Endothelial cell (in vitro differentiated cells): ENCODE measurements at regions not wholly inside any gene's neighbourhood (a gene's known extent, or its start where the extent isn't known, plus 50 kb on each side); places are given as distances from the start of the nearest gene placed in this dataset.

Experiments used
- DNase-seq: peaks from one replicate; pipeline ENCODE4 v3.0.0; 2021; ENCODE audit warnings: low spot score
- H3K27ac Mint-ChIP-seq: one replicate; pipeline ENCODE4 v1.8.0; 2021; ENCODE audit warnings: mixed read lengths, inconsistent platforms; ENCODE audit not compliant: unreplicated experiment
- H3K27me3 Mint-ChIP-seq: one replicate; pipeline ENCODE4 v1.8.0; 2021; ENCODE audit warnings: mild to moderate bottlenecking, moderate library complexity, mixed read lengths, inconsistent platforms; ENCODE audit not compliant: unreplicated experiment
- H3K36me3 Mint-ChIP-seq: one replicate; pipeline ENCODE4 v1.8.0; 2021; ENCODE audit warnings: mild to moderate bottlenecking, low read depth, mixed read lengths, inconsistent platforms; ENCODE audit not compliant: unreplicated experiment
- H3K4me1 Mint-ChIP-seq: one replicate; pipeline ENCODE4 v1.8.0; 2021; ENCODE audit warnings: mild to moderate bottlenecking, mixed read lengths, inconsistent platforms; ENCODE audit not compliant: unreplicated experiment
- H3K4me3 Mint-ChIP-seq: one replicate; pipeline ENCODE4 v1.8.0; 2021; ENCODE audit warnings: mild to moderate bottlenecking, mixed read lengths, inconsistent platforms; ENCODE audit not compliant: unreplicated experiment
- H3K9me3 Mint-ChIP-seq: one replicate; pipeline ENCODE4 v1.8.0; 2021; ENCODE audit warnings: mixed read lengths, inconsistent platforms; ENCODE audit not compliant: unreplicated experiment
- CTCF ChIP-seq: fragments of 200-600 bp; sonication (generic); IDR thresholded peaks from one replicate; pipeline ENCODE4 v1.5.0; 2021; ENCODE audit warnings: antibody characterized with exemption; ENCODE audit not compliant: unreplicated experiment

- no peak for TF ChIP-seq CTCF
- Mint-ChIP-seq H3K36me3 (no peaks in the 10 kb centered on the region), H3K27me3 (peaks cover 2% of the 10 kb centered on the region), H3K27ac (no peak overlapping the region), H3K9me3 (no peaks in the 10 kb centered on the region), H3K4me1 (no peaks in the 10 kb centered on the region), H3K4me3 (no peak overlapping the region)
- no peak for DNase-seq
These were observed 1603.2 kb upstream of the PABPC4L start for GRCh38 chr4:135804785-135805184.

- no peak for DNase-seq
These were observed 1575.8 kb upstream of the PABPC4L start for GRCh38 chr4:135777361-135777760.

GRCh38 chr4:135775909-135776308, 1574.3 kb upstream of the PABPC4L start:
- no peaks in the 10 kb centered on the region for H3K36me3 Mint-ChIP-seq
- TF ChIP-seq CTCF = no peak
- H3K27ac Mint-ChIP-seq = no peak overlapping the region
- no peak for DNase-seq
- no peaks in the 10 kb centered on the region for H3K9me3 Mint-ChIP-seq
- peaks cover 2% of the 10 kb centered on the region for H3K27me3 Mint-ChIP-seq
- no peaks in the 10 kb centered on the region for H3K4me1 Mint-ChIP-seq
- no peak overlapping the region for H3K4me3 Mint-ChIP-seq

More at GRCh38 chr4:135777361-135777760, 1575.8 kb upstream of the PABPC4L start:
- no peaks in the 10 kb centered on the region for H3K4me1 Mint-ChIP-seq
- no peak for TF ChIP-seq CTCF
- H3K27me3 Mint-ChIP-seq = peaks cover 2% of the 10 kb centered on the region
- no peak overlapping the region for H3K27ac Mint-ChIP-seq
- no peaks in the 10 kb centered on the region for H3K9me3 Mint-ChIP-seq
- no peaks in the 10 kb centered on the region for H3K36me3 Mint-ChIP-seq
- no peak overlapping the region for H3K4me3 Mint-ChIP-seq

GRCh38 chr4:135770505-135770904, 1568.9 kb upstream of the PABPC4L start:
- Mint-ChIP-seq H3K27ac (no peak overlapping the region), H3K9me3 (no peaks in the 10 kb centered on the region), H3K4me3 (no peak overlapping the region), H3K36me3 (no peaks in the 10 kb centered on the region), H3K4me1 (no peaks in the 10 kb centered on the region), H3K27me3 (no peaks in the 10 kb centered on the region)
- no peak for DNase-seq
- TF ChIP-seq CTCF = no peak

GRCh38 chr4:135744928-135745327, 1543.3 kb upstream of the PABPC4L start:
- no peak for TF ChIP-seq CTCF
- H3K27me3 Mint-ChIP-seq = no peaks in the 10 kb centered on the region
- no peaks in the 10 kb centered on the region for H3K4me1 Mint-ChIP-seq
- no peak overlapping the region for H3K27ac Mint-ChIP-seq
- no peaks in the 10 kb centered on the region for H3K36me3 Mint-ChIP-seq
- DNase-seq = no peak
- no peaks in the 10 kb centered on the region for H3K9me3 Mint-ChIP-seq
- no peak overlapping the region for H3K4me3 Mint-ChIP-seq
